A673 (cell line): ENCODE measurements at regions not wholly inside any gene's neighbourhood (a gene's known extent, or its start where the extent isn't known, plus 50 kb on each side); places are given as distances from the start of the nearest gene placed in this dataset.

ENCODE experiments used
- BruUV-seq: library from RNA; stranded (reverse); fragments of 400-500 nt; replicated peaks from 2 replicates; lab custom pipeline; 2021; lab: Mats Ljungman, UMichigan
- CTCF ChIA-PET: fragments of 300-600 bp; sonication (Branson Sonifier 250); formaldehyde crosslinking; loops from one replicate; lab custom pipeline; 2022; ENCODE audit warnings: antibody characterized with exemption; lab: Charles Lee
- POLR2A ChIA-PET: fragments of 300-600 bp; sonication (Branson Sonifier 250); formaldehyde crosslinking; loops from one replicate; lab custom pipeline; 2022; ENCODE audit warnings: antibody characterized with exemption; ENCODE audit not compliant: low non-redundant PET; lab: Charles Lee
- DNase-seq: peaks from one replicate; pipeline ENCODE4 v3.0.0-alpha.2; 2015; ENCODE audit warnings: low spot score
- H3K27ac ChIP-seq: fragments of 200-600 bp; sonication (generic); 2 replicates; pipeline ENCODE4 v1.5.1; 2016; ENCODE audit warnings: mixed run types, low read depth, mild to moderate bottlenecking, mixed read lengths, antibody characterized with exemption, low read length; ENCODE audit not compliant: poor library complexity, severe bottlenecking
- H3K27me3 ChIP-seq: fragments of 200-600 bp; sonication (generic); replicated peaks from 2 replicates; pipeline ENCODE4 v1.6.1; 2017; ENCODE audit warnings: mixed run types, low read depth, mild to moderate bottlenecking, mixed read lengths, antibody characterized with exemption, low read length; ENCODE audit not compliant: insufficient read depth, poor library complexity
- H3K36me3 ChIP-seq: fragments of 200-600 bp; sonication (generic); 2 replicates; pipeline ENCODE4 v1.6.1; 2016; ENCODE audit warnings: mixed run types, mild to moderate bottlenecking, mixed read lengths, antibody characterized with exemption, low read length; ENCODE audit not compliant: insufficient read depth, poor library complexity, severe bottlenecking
- H3K4me1 ChIP-seq: fragments of 200-600 bp; sonication (generic); 2 replicates; pipeline ENCODE4 v1.6.1; 2017; ENCODE audit warnings: mixed run types, mild to moderate bottlenecking, mixed read lengths, antibody characterized with exemption, low read length; ENCODE audit not compliant: insufficient read depth, poor library complexity, severe bottlenecking
- H3K4me3 ChIP-seq: fragments of 200-600 bp; sonication (generic); 2 replicates; pipeline ENCODE4 v1.5.1; 2016; ENCODE audit warnings: low read depth, mixed run types, mild to moderate bottlenecking, mixed read lengths, low read length; ENCODE audit not compliant: poor library complexity, severe bottlenecking
- H3K9me3 ChIP-seq: fragments of 200-600 bp; sonication (generic); 2 replicates; pipeline ENCODE4 v1.6.1; 2016; ENCODE audit warnings: mixed run types, low read depth, mild to moderate bottlenecking, mixed read lengths, antibody characterized with exemption, low read length; ENCODE audit not compliant: poor library complexity, severe bottlenecking
- EZH2 ChIP-seq: fragments of 200-600 bp; sonication (generic); IDR thresholded peaks from 2 replicates; pipeline ENCODE4 v1.6.1; 2017; ENCODE audit warnings: borderline replicate concordance, low read depth, mild to moderate bottlenecking, mixed read lengths, antibody characterized with exemption, low read length; ENCODE audit not compliant: poor library complexity, severe bottlenecking
- intact Hi-C: fragments of 100-400 bp; cut with micrococcal nuclease; formaldehyde crosslinking; loops from one replicate; pipeline ENCODE4 v1.10.0; 2022; ENCODE audit not compliant: unreplicated experiment
- TF ChIP-seq, protein P1 (sequence below): fragments of 300-800, 200-600 bp; sonication (generic); conservative IDR thresholded peaks from 2 replicates; pipeline ENCODE4 v1.5.1; 2017; ENCODE audit warnings: low read depth, mild to moderate bottlenecking, antibody characterized with exemption, low read length, moderate library complexity, mixed read lengths

DNA sequence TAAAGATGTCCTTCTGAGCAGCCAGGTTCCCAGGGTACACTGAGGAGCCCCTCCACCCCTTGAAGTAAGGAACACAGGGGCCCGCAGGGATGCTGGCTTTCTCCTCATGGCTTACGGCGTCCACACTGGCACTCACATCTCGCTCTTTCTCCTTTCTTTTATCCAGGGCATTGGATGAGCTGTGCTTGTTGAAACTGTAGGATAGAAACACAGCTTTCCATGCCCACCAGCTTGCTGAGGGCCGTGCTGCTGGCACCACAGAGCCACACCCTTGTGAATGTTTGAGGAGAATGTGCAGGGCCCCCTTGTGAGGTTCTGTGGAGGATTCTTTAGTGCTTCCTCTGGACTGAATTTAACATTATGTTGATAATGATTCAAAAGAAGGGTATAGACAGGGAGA, 51.7 kb upstream of the B3GAT1 start:
- H3K4me3 ChIP-seq: no peak overlapping the region
- no peak for TF ChIP-seq EZH2
- TF ChIP-seq, protein P1, sequence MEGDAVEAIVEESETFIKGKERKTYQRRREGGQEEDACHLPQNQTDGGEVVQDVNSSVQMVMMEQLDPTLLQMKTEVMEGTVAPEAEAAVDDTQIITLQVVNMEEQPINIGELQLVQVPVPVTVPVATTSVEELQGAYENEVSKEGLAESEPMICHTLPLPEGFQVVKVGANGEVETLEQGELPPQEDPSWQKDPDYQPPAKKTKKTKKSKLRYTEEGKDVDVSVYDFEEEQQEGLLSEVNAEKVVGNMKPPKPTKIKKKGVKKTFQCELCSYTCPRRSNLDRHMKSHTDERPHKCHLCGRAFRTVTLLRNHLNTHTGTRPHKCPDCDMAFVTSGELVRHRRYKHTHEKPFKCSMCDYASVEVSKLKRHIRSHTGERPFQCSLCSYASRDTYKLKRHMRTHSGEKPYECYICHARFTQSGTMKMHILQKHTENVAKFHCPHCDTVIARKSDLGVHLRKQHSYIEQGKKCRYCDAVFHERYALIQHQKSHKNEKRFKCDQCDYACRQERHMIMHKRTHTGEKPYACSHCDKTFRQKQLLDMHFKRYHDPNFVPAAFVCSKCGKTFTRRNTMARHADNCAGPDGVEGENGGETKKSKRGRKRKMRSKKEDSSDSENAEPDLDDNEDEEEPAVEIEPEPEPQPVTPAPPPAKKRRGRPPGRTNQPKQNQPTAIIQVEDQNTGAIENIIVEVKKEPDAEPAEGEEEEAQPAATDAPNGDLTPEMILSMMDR: no peak
- DNase-seq: no peak
- no peak overlapping the region for H3K27ac ChIP-seq
- CTCF ChIA-PET: no interaction called here
- H3K27me3 ChIP-seq: peaks cover 22% of the 10 kb centered on the region
- POLR2A ChIA-PET: no interaction called here
- no peaks in the 10 kb centered on the region for H3K36me3 ChIP-seq
- BruUV-seq: no TSS peak
- intact Hi-C loops: no loop called here
- H3K9me3 ChIP-seq: no peaks in the 10 kb centered on the region
- peaks cover 5% of the 10 kb centered on the region for H3K4me1 ChIP-seq
